Myocyte (in vitro differentiated cells): ENCODE measurements at regions not wholly inside any gene's neighbourhood (a gene's known extent, or its start where the extent isn't known, plus 50 kb on each side); places are given as distances from the start of the nearest gene placed in this dataset.

ENCODE experiments used
- DNase-seq: peaks from one replicate; pipeline ENCODE4 v3.0.0-alpha.2; 2012; ENCODE audit warnings: low read depth

GRCh38 chr3:161156936-161157335 is 51.8 kb upstream of the B3GALNT1 start:
- DNase-seq = no peak

GRCh38 chr3:161161603-161162002 is 56.5 kb upstream of the B3GALNT1 start:
- DNase-seq = no peak

GRCh38 chr3:161163297-161163696 is 57.8 kb upstream of the NMD3 start:
- DNase-seq = peak; percentile 82

GRCh38 chr3:161166051-161166450 is 55.1 kb upstream of the NMD3 start:
- no peak for DNase-seq

- peak; percentile 49 for DNase-seq
Observed at GRCh38 chr3:161171113-161171512, 50.0 kb upstream of the NMD3 start.
